NCI-H524 treated with DMSO at 0.1 percent for 48 hours (cell line): ENCODE measurements at regions not wholly inside any gene's neighbourhood (a gene's known extent, or its start where the extent isn't known, plus 50 kb on each side); places are given as distances from the start of the nearest gene placed in this dataset.

ENCODE experiments used
- DNase-seq: peaks from one replicate; lab custom pipeline; 2025; lab: John Stamatoyannopoulos, UW

DNA sequence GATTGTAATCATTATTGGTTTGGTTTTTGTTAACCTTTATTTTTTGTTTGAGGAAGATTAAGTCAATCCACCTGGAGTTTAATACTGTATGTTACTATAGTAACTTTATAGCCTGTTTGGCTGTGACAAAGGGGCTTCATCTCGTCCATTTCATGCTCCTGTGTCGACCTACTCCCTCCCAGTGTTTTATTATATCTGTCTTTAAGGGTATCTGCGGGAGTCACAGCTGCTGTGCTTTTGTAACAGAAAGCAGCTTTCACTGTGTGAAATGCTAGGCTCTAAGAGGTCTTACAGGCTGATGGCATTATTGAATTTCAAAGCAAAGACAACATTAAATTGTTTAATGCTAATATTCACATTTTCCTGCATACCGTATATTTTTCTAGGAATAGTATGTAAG, 698.0 kb upstream of the POU3F2 start:
- DNase-seq: no peak

DNA sequence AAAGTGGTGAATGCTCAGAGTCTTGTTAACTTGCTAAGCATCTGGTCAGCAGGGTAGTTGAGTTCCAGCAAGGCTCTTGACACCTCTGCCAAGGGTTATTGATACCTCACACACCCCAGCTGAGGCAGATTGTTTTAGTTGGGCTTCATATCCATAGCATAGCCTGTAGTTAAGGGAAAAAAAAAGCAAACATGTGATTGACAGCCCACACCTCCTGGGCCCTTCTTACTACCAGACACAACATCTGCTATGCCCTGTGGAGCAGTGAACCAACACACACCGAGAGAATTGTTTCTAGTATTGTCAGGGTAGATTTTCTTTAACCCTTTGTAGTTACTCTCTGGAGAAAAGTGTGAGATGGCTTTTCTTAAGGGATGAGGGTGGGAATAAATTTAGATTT, 697.0 kb upstream of the POU3F2 start:
- DNase-seq: peak; percentile 39

DNA sequence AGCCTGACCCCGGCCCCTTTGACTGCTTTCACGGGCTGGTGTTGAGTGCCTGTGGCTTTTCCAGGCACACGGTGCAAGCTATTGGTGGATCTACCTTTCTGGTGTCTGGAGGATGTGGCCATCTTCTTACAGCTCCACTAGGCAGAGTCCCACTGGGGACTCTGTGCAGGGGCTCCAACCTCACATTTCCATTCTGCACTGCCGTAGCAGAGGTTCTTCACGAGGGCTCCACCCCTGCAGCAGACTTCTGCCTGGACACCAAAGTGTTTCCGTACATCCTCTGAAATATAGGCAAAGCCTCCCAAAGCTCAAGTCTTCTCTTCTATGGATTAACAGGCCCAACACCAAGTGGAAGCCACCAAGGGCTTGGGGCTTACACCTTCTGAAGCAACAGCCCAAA, 691.5 kb upstream of the POU3F2 start:
- no peak for DNase-seq

DNA sequence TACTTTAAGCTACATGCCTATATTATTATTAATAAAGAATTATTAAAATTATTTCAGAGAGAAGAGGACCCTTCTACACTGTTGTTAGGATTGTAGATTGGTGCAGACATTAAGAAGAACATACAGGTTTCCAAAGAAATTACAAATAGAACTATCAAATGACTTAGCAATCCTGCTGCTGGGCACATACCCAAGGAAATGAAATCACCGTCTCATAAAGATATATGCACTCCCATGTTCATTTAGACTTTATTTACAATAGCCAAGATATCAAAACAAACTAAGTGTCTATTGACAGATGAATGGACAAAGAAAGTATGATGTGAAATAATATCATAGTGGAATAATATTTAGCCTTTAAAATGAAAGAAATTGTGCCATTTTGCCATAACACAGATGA, 687.7 kb upstream of the POU3F2 start:
- no peak for DNase-seq

DNA sequence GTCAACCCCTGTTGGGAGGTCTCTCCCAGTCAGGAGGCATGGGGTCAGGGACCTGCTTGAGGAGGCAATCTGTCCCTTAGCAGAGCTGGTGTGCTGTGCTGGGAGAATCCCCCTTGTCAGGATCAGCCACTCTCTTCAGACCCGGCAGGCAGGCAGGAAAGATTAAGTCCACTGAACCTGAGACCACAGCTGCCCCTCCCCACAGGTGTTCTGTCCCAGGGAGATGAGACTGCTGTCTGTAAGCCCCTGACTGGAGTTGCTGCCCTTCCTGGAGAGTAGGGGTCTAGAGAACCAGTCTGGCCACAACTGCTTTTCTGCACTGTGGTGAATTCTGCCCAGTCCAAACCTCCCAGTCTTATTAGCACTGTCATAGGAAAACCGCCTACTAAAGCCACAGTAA, 677.8 kb upstream of the POU3F2 start:
- no peak for DNase-seq

DNA sequence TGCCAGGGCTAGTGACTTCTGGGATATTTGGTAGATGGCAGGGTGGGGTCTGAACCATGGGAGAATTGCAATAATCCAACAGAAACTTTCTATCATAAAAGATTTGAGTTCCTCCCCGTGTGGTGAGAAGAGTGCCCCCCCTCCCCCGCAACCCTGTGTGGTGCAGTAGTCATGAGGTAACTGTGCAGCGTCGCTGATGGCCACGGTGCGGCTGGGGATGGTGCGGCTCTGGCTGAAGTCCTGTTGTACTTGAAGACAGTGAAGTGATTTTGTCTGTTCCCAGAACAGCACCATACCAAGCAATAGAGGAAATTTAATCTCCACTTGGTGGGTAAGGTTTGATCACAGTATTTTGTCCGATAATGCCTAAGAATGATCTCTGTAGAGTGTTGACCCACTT, 654.8 kb upstream of the POU3F2 start:
- DNase-seq: no peak

DNA sequence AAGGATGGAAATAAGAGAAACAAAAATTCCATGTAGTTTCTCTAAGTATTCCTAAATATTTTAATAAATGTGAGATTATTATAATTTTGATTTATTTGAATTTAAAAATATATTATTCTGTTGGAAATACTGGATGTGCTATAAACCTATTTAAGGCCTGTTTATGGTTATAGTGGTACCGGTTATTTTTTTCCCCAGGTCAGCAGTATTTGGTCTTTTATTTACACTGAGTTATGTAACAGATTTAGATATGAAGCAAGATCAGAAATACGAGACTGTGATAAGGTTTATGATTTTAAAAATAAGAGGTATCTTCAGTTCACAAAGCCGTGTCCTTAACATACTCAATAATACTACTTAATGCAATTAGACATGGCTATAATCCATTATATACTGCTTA, 634.3 kb upstream of the POU3F2 start:
- DNase-seq: no peak

DNA sequence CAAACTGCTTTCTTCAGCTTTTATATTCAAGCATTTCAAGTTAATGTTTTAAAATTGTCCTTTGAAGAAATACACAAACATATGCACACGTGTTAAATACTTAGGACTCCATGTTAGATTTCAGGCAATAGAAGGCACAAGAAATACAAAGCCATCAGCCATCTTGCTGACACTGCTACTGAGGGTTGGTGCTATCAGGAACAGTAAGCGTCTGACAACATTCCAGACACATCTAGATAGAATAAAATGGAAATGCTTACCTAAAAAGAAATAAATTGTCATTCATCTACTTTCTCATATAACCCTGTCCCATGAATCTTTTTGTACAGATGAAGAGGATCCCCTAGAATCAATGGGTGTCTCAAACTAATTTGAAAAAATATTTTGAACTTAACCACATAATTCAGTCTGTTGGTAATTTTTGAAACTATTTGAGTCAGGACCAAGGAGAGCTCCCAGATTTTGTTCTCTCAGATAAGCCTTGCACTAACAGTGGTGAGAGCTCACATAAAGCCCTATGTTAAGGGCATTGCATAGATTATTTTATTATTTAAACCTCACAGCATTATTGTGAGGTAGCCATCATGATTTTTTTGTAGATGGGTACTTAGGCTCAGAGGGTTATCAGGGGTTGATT, 631.1 kb upstream of the POU3F2 start:
- DNase-seq: no peak

DNA sequence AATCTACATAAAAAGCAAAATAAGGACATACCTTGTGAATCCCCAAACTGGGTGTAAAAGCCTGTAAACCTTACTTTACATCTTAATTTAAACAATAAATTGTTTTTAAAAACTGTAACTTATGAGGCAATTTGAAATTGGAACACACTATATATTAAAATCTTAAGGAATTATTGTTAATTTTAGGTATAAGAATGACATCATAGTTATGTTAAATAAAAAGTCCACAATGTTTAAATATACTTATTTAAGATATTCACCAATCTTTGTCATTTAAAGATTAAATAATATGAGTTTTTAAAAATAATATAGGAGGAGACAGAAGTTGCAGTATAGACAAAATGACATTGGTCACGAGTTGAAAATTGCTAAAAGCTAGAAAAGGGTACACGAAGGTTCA, 621.9 kb upstream of the POU3F2 start:
- no peak for DNase-seq

DNA sequence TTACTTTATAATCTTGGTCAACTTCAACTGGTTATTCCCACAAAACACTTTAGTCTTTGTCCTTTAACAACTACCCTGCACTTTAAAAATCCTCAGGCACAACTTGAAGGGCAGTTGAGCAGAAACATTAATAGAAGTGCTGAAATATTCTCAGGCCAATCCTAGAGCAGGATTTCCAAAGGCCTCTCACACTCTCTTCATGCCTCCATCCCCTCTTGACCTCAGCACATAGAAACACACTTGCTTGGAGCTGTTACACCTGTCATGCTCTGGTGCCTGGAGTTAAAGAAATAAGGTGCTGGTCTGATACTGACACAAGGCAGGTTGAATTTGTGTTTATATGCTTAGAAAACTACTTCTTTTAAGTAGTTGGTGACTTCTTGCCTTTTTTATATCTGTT, 618.8 kb upstream of the POU3F2 start:
- DNase-seq: no peak

DNA sequence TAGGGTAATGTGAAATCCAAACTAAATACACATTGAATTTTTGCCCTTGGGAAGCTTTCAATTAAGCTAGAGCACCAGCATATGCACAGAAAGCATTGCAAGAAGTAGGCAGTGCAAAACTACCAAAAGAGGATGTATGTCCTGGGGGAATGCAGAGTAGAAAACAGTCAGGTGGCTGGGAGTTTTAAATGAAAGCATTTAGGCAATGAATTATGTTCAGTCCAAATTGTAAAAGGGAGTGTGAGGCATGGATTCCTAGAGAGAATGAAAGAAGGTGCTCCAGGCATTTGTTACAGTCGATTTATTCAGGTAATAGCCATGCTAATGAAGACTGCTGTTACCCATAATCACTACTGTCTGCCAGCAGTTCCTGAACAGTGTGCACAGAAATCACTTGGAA, 604.1 kb upstream of the POU3F2 start:
- DNase-seq: no peak

DNA sequence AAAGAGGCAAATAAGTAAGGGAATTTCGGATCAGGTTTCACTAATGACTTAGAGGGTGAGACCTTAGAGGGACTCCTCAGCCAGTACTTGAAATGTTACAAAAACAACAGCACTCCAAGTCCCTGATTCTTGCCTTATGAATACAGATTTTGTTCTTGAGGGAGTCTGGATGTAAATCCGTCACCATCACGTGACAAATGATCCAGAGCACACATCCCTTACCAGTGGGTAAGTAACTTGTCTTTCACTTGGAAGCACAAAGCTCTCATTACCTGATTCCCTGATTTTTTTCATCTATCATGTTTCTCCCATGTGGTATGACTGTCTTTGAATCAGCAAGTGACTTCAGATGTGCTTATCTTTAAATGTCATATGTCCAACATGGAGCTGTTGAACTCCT, 595.3 kb upstream of the POU3F2 start:
- no peak for DNase-seq

DNA sequence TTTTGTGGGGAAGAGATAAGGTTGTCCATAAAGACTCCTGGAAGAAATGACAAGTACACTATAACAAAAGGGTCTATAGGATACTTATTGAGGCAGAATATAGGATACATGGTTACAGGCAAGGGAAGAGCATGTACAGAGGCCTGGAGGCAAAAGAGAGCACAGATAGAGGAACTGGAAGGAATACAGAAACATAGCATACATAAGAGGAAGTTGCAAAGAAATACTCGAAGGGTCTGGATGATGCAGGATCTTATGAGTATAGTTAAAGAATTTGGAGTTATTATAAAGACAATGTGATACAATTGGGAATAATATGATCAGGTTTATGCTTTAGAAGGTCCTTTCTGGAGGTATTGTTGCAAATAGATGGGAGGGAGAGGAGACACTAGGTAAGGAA, 592.7 kb upstream of the POU3F2 start:
- DNase-seq: no peak

DNA sequence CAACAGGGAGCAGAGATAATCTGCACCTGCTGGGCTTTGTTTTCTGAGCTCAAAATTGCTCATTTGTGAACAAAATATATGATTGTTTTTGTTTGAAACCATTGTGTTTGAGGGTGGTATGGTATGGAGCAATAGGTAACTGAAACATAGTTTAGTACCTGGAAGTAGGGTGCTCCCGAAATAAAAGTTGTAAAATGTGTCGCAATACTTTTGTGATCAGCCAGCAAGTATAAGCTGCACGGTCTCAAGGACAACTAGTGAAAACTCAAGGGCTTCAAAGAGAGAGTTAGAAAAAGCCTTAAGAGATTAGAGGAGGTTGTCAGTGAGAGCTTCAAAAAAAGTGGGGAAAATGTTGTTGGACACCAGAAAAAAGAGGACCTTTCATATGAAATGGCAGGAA, 579.8 kb upstream of the POU3F2 start:
- DNase-seq: no peak

DNA sequence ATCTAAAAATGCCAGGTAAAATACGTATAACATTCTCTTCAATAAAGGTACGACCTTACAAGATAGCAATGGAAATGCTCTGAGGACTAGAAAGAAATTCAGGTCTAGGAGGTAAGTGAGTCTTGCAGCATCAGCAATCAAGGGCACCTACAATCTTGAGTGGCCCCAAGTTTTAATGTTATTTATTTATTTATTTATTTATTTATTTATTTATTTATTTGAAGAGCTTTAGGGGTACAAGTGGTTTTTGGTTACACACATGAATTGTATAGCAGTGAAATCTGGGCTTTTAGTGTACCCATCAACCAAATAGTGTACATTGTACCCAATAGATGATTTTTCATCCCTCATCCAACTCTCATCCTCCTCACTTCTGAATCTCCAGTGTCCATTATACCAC, 574.0 kb upstream of the POU3F2 start:
- no peak for DNase-seq

DNA sequence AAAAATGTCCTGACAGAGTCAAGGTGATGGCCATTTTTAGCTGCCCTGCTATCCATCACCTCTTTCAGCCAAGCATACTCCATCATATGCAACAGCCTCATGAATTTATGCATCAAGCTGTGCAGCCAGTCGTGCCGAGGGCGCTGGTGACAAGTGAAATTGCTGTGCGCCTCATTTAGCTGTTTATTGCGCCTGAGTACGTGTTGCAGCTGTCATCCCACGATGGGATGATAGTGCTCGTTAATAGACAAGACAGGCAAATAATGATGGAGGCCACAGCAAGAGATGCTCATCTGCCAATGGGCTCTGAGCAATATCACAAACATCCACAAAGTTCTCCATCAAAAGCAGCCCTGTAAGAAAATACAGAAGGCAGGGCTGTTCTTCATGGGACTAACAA, 562.3 kb upstream of the POU3F2 start:
- DNase-seq: no peak

DNA sequence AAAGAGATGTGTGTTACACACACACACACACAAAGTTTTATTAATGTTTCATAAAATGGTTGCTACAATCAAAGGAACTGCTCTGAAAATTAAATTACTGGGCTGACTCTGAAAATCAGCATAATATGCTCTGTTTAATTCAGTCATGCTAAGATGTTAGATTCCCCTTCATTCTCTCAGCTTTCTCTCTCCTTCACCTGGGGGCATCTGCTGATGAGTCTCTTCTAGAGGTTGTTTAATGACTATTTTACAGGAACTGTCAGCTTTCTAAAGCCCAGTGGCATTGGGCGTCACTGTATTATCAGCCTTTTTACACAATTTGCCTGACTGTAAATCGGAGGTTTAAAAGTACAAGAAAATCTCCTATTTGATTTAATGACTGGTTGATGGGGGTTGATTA, 559.7 kb upstream of the POU3F2 start:
- DNase-seq: no peak

DNA sequence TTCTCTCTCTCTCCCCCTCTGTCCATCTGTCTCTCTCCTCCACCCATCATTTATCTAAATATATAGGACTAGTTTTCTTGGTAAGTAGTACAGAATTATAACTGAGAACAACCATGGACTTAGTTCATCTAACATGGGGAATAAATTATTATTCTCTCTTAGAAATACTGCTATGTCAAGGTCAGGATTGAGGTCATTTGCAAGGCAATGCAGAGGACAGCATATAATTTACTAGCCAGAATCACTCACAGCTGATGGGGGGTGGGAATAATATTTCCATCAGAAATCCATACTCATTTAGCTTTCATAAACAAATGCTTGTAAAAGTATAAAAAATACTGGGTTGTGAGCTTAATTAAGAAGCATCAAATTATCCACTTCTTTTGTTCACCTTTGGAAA, 553.9 kb upstream of the POU3F2 start:
- no peak for DNase-seq

DNA sequence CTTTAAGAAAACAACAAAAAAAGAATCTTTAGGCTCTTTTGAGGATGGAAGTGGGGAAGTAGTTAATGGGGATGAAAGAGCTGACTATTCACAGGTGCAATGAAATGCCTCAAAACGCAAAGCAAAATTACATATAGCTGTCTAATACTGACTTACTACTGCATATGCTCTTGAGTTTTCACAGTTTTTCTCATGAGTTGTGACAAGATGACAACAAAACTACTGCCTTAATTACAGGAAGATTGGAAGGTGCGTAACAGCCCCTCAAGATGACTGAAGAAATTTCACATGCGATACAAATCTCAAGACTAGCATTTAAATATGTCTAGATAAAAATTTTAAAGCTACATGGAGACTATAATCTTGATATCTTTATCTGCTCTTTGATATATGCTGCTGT, 547.8 kb upstream of the POU3F2 start:
- DNase-seq: no peak

DNA sequence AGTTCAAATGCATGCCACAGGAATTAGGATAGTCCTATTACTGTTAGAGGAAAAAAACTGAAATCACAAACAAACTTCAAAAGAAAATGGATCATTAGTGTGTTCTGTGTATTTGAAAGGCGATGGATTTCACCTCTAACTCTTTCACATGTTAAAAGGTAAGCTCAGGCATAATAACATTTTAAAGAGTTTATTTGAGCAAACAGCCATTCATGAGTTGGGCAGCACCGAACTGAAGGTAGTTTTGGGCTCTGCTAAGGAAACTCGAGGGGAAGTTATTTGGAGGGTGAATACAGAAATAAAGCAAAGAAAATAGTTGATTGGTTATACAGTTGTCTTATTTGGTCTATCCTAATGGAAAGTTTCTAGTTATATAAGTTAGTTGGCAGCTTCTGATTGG, 546.5 kb upstream of the POU3F2 start:
- no peak for DNase-seq

DNA sequence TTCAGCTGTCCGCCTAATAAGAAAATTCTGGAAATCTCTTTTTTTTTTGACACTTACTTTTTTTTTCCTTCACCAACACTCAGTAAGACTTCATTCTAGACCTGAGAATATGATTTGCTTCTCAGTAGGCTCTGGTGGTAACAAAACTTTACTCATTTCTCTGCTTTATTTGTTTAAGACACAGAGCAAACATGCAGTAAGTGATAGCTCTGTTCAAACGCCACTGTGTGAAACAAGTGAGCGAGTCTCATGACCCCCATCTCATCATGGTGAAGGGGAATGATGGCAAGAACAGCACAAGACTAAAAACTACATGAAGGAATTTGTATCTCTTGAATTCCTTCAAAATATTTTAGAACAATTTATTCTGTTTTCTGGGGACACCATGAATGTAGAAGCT, 541.6 kb upstream of the POU3F2 start:
- DNase-seq: no peak

DNA sequence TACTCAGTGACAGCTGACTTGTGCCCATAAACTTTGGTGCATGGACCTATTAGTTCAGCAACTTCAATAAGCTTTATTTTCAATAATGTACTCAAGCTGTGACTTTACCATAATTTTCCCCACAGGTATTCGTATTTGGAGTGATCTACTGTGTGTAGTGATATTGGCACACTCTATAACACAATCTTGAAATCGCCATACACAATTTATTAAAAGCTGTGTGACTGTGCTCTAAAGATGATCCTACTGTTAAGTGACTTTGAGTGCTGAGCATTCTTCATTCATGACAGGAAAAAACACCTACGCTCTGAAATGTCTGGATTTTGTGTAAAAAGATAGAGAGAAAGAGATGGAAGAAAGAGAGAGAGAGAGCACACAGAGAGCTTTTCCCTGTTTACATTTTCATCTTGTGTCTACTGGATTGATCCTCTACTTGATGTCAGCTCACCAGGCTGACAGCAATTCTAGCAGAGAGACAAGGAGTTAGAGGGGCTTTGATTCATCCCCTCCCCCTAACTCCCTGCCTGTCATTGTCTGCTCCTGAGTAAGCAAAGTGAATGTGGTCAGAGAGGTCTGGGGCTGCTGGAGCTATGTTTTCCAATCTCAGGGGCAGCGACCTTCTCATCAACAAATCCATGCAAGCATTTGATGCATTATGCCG, 538.7 kb upstream of the POU3F2 start:
- no peak for DNase-seq

DNA sequence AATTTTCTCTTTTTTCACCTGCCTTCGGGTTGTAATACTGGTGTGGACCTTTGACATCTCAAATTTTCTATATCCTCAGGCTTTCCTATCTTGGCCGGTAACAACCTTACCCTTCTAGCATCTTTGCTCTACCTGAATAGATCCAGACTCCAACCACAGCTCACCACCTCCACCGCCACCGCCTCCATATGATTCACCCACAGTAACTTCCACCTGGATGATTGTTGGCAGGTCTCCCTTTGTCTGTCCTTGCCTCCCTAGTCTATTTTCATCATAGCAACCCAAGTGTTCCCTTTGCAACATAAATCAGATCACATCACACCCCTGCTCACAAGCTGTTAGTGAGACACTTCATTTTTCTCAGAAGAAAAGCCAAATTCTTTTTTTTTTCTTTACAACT, 525.8 kb upstream of the POU3F2 start:
- no peak for DNase-seq

DNA sequence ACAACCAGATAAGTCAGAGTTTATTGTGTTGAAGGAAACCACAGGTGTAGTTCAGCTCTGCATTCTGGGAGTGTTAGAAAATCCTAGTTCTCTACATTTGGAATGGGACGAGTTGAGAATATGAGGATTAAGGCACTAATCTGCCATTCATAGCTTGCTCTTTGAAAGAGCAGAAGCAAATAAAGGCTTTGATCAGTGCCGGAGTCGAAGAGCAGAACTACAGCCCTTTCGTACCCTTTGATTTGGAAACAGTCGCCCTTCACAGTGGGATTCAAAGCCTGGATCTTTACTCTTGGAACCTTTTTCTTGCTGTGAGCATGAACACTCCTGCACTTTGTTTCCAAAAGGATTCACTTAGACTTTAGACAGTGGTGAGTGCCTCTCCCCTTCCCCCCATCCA, 523.9 kb upstream of the POU3F2 start:
- no peak for DNase-seq
